ENCODE measurements at regions not wholly inside any gene's neighbourhood (a gene's known extent, or its start where the extent isn't known, plus 50 kb on each side); places are given as distances from the start of the nearest gene placed in this dataset.

DNA sequence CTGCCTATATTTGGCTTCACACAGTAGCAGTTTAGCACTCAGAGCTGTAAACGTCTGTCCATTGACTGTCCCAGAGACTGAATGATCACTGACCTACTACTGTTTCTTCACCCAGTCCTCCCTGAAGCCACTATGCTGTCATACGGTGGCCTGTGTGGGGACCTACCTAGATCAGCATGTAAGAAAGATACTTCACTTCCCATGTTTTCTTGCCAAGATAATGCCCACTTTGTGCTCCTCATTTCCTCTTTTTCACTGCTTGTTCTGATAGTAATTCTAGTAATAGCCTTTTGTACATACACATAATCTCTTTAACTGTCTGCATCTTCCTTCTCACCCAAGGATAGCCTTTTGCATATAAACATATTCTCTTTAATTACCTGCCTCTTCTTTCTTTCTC lies 109.9 kb upstream of the TIAM2 start:
- no peak for DNase-seq (ENCODE audit: low spot score)

DNA sequence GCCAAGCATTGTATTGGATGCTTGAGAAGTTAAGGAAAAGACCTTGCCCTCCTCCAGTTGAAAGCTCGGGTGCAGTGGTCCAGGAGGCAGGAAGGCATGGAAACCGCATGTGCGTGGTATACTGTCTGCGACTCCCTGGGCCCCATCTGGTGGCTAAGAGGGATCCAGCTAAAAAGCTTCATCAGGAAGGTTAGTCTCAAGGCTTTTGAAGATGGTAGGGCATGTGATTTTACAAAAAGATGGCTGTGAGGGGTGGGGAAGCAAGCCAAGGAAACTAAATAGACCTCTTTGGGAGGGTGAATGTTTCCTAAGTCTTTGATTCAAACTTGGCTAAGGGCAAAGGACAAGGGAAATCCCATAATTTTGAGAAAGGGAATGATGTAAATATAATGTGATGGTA lies 109.1 kb upstream of the TIAM2 start:
- no peak for DNase-seq (ENCODE audit: low spot score)

DNA sequence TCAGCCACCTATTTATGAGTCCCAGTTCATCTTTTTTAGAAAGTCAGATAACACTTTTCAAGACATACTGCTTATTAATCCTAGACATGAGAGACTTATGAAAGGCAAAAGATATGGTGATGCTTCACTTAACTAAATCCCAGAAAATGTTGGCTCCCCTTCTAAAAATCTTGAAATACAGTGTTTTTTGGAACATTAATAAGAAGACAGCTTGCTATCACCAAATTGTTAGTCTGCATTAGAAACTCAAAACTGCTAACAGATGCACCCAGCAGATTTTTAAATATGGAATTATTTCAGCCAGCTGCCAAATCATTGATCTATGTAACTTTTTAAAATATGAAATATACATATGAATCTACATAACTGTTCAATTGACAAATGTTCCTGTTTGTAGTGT lies 108.6 kb upstream of the TIAM2 start:
- DNase-seq (ENCODE audit: low spot score) = no peak

DNA sequence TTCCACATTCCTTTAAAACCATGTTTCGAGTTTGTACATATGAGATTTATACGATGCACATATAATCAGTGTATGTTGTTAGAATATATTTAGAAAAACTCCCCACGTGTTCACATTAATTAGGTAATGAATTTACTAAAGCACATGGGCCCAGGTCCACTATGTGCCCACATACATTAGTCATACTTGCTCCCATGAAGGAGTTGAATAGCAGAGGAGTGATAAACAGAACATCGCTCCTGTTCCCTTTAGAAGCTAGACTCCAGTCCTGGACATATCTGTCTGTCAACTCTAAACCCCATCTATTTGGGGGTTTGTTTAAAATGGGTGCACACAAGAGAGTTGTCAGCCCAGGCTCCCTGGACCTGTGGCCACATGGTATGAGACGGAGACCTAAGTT lies 108.1 kb upstream of the TIAM2 start:
- no peak for DNase-seq (ENCODE audit: low spot score)

DNA sequence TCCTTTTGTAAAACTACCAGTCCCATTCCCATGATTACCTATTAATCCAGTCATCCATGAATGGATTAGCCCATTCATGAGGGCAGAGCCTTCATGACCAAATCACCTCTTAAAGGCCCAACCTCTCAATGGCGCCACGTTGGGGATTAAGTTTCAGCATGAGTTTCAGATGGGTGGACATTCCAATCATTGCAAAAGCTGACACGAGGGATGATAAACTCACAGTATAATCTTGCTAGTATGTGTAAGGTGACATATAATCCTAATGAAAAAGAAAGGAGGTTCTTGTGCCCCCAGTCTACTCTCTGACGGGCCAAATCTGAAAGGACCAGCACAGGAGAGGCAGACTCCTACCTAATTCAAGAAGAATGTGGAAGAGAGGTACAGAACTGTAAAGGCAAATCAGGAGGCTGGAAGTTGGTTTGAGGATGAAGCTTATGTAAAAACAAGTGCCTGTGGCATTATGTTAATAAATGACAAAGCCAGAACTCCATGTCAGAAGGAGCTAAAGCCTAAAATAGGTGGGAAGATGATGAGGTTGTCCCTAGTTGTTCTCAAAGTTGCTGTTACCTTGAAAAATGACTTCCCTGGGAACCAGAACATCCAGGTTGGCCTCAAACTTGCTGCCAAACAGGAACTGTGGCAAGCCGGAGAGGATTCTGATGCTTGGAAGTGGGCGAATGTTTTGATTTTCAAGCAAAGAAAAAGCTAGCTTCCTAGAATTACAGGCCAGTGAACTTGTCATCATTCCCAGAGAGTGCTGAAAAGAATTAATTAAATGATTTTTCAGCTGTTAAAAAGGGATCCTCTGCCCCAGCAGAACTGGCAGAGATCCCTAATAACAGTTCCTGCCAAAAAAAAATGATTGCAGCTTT lies 106.5 kb upstream of the TIAM2 start:
- DNase-seq (ENCODE audit: low spot score) = no peak

DNA sequence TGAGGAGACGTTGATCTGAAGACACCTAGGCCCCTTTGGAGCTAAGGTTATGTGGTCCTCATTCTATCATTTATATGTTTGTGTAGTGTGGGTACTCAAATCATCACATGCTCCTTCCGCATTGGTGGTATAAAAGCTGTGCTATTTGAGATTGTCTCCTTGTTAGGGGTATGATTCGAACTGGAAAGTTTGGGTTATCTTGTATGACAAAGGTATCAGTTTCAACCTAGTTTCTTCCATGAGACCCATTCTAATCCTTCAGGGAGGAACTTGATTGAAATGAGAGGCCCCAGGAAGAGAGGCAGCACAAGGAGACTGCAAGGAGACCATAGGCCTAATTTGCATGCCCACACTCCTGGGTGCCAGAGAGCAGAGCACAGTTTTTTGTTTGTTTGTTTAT lies 104.2 kb upstream of the TIAM2 start:
- no peak for DNase-seq (ENCODE audit: low spot score)

DNA sequence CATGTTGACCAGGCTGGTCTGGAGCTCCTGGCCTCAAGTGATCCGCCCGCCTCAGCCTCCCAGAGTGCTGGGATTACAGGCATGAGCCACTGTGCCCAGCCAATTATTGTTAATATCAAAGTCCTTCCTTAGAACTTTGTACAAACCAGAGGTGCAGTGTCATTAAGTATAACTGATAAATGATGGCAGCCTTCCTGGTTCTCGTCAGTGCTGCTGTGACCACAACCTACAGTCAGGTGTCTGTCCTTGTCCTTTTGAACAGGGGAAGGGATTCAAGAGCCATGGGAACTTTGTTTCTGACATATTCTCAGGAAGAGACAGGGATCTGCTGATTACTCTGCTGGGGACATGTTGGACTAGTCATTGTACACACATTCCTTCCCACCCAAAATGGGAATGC lies 103.2 kb upstream of the TIAM2 start:
- no peak for DNase-seq (ENCODE audit: low spot score)

DNA sequence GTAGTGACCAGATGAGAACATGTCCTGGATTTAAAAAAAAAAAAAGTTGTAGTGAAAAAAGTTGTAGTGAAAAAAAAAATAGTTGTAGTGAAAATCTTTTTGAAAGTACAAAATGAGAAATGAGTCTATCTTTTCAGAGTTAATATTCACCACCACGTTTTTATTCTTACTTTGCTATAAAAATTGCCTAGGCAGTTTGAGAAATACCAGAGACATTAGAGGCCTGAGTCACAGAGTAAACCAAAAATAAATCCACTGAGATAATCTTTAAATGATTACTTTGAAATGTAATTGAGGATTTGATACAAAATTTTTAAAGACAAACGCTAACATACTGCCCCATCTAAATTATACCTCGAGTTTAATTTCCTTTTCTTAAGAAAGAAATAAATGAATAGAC lies 101.2 kb upstream of the TIAM2 start:
- no peak for DNase-seq (ENCODE audit: low spot score)

DNA sequence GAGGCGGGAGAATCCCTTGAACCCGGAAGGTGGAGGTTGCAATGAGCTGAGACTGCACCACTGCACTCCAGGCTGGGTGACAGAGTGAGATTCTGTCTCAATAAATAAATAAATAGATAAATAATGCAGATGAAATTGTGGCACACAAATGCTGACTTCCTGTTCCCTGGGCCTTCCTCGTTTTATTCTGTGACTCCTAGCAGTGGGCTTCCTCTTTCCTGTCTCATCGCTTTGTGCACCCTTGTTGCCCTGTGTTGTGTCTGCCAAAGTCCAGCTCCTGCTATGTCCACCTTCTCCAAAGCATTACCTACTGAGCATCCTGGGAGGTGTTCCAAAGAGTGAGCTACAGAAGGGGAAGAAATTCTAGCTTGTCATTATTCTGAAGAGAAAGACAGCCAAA lies 100.2 kb upstream of the TIAM2 start:
- no peak for DNase-seq (ENCODE audit: low spot score)

DNA sequence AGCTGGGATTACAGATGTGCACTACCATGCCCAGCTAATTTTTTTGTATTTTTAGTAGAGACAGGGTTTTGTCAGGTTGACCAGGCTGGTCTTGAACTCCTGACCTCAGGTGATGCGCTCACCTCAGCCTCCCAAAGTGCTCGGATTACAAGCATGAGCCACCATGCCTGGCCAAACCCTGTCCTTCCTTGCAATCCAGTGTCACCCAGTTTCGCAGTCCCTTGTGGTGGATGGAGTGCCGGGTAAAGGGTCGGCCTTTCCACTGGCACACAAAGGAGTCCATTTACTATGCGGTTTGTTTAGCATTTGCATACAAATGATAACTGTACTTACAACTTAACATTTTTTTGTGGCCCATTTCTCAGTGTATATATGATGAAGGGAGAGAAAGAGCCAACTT lies 99.3 kb upstream of the TIAM2 start:
- DNase-seq (ENCODE audit: low spot score) = no peak

DNA sequence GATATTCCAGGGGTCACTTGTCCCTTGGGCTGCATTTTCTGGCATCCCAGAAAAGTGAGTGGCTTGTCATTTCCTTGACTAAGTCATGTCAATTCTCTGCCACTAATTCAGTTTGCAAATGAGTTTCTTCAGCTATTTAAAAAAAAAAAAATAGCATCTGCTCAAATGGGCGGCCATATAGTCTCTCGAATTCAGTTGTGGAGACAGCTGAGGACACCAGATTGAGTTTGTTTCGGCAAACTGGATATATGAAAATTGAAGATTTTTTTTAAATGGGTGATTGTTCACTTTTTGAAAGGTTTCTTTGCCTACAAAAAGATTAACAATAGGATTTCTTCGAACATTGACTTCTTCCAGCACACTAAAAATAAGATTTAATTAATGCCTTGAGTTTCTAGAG lies 96.3 kb upstream of the TIAM2 start:
- no peak for DNase-seq (ENCODE audit: low spot score)

DNA sequence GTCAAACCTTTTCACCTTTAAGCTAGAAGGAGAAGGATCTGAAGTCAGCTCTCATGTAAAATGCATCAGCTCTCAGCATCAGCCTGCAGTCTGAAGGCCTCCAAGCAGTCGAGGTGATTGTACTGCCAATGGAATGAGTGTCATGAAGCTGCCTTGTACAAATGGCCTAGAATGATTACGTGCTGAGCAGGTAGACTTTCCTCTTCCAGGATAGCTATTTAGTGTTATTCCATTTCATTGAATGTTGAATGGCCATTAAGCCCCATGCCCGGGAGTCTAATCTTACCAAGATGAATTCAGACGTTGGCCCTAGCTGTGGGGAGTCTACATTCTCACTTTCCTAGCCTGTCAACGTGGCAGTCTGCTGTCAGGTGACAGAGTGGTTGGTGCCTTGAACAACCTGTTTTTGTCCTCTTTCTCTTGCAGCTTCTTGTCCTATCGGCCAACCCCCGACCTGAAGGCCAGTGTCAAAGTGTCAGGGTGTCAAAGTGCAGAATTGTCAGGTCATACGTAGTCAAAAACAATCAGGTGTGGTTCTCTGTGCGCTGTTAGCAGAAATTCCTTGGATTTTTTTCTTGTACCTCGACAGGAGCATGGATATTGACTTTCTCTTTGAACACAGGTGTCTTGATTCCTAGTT lies 95.2 kb upstream of the TIAM2 start:
- DNase-seq (ENCODE audit: low spot score) = no peak

DNA sequence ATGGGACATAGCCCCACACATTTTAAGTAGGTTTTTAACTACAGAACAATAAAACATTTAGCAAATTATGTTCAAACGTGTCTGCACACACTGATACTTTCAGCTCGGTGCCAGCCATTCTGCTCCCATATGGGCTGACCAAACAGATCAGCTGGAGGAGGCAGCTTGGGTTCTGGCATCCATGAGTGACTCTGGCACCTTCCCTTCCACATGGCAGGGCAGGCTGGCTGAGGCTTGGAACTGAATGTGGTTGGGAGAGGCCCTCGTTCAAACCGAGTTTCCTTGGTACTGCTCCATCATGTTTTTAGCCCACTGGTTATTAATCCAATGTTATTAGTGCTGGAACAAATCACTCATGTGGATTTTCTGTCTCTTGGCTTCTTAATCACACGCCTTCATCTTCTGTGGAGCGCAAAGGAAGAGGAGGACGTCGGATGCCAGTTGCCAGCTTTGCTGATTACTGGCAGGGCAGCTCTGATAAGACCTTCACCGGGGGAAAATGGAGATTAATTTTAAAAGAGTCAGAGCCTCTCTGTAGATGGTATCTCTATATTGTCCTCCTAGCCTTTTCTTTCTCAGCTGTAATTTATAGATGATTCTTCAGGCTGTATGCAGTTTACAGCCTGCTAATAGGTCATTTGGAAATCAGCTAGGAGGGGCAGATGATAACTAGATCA lies 93.1 kb upstream of the TIAM2 start:
- DNase-seq (ENCODE audit: low spot score) = peak; percentile 35

DNA sequence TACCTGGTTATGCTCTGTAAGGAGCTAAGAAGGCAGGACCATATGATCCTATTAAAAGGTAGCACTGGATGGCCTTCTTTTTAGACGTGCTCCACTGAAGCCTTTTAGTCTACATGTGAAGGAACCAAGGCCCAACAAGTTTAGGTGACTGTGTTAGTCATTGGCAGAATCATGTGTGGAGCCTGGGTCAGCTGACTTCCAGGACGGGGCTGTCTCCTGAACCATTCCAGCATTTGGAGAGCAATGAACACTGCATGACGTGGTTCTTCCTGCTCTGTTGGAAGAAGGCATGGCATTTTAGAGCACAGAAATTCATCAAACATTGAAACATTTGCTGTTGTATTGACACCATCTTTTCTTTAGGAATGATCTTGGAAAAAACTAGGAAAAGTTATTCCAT lies 87.8 kb upstream of the TIAM2 start:
- no peak for DNase-seq (ENCODE audit: low spot score)

DNA sequence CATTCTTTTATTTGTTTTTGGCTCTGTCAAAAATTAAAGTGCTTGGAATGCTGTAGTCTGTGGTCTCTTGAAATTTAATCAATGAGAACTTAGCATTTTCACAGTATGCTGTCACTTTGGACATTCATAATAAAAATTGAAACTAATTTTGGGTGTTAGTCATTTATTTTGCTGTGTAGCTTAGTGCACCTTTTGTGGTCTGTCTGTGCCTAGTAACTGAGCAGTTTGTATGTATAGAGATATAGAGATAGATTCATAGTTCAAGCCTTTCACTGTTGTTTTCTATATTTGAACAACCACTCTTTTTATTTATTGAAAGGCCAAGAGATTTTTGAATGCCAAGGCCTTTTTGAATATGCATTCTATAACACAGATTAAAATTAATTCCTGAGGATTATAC lies 86.4 kb upstream of the TIAM2 start:
- no peak for DNase-seq (ENCODE audit: low spot score)

DNA sequence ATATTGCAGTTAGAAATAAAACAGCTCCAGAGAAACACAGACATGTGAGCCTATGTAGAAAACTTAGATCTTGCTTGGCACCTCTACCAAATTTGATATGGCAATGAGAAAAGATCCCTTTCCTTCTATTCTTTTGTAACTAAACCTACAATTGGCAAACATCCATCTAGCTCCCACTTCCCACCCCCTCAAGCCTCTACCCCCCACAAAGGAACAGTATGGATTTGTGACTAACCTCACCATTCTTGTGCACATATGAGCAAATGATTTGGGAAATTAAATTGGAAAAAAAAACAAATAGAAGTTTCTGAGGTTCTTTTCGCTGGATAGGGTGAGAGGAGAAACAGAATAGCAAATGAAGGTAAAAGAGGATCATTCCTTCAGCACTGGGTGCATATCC lies 85.8 kb upstream of the TIAM2 start:
- DNase-seq (ENCODE audit: low spot score) = no peak

DNA sequence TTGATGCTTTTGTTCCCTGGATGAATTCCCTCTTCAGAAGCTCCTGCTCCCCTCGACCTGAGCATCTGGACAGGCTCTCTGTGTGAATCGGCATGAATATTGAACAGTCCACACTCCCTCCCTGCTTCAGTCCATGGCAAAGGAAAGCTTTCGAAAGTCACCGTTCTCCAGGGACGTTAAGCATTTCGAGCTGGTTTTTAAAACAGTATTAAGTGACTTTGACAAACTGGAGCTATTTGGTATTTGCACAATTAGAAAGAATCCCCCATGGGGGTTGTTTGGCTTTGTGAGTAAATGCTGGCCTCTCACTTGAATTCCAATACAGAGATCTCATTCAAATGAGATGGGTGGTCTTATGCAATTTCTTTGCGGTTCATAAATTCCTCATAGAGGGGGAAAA lies 85.3 kb upstream of the TIAM2 start:
- DNase-seq (ENCODE audit: low spot score) = no peak

DNA sequence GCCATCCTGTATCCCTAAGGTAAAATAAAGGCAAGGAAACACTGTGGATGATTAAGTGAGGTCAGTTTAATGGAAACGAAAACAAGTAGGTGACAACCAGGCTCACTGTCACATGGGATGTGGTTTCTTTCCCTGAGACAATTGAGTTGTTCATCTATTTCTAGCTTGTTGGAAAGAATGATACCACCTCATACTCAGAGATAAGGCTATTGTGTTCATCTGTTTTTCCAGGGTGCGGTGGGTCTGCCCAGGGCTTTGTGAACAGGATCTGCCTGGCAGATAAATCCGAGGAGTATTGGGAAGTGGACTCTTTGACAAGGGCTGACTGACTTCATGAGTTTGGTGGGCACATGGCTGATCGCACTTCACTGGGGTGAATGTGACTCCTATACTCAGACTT lies 80.8 kb upstream of the TIAM2 start:
- DNase-seq (ENCODE audit: low spot score) = no peak

DNA sequence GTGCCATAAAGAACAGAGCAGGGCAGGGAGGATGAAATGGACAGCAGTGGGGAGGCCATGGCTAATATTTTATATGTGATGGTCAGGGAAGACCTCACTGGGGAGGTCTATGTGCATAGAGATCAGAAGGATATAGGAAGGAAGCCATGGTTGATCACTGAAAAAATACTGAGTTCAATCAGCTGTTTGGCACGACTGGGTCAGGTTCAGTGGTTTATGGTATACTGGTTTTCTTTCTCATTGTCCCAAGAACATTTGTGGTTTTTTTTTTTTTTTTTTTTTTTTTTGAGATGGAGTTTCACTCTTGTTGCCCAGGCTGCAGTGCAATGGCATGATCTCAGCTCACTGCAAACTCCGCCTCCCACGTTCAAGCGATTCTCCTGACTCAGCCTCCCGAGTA lies 78.3 kb upstream of the TIAM2 start:
- no peak for DNase-seq (ENCODE audit: low spot score)

DNA sequence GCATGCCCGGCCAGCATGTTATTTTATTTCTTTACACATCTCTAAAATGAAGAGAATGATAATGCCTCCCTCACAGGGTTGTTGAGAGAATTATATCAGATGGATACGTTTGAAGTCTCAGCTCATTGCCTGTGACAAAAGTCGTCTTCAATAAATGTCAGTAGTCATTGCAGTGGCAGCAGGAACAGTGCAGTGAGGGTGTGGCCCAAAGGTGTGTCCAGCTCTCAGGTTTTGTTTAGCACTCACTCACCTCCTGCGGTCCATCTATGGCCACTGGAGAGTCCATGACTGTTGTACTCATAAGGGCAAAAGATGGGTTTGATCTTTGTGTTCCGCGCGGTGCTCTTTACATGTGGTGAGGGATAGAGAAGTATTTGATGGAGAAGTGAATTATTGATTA lies 77.2 kb upstream of the TIAM2 start:
- DNase-seq (ENCODE audit: low spot score) = no peak

DNA sequence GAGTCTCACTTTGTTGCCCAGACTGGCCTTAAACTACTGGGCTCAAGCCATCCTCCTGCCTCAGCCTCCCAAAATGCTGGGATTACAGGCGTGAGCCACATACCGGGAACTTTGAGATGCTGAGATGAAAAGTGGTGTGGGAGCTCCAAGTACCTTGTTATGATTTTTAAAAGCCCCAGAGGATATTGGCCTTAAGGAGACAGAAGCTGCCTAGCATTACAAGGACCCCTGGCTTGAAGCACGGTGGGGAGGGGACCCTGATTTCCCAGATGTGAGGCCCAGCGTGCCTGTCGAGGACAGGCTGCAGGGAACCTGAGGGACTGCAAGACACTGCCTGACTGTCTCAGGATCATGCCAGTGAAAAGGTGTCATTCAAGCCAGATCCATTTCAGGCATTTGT lies 75.3 kb upstream of the TIAM2 start:
- no peak for DNase-seq (ENCODE audit: low spot score)

DNA sequence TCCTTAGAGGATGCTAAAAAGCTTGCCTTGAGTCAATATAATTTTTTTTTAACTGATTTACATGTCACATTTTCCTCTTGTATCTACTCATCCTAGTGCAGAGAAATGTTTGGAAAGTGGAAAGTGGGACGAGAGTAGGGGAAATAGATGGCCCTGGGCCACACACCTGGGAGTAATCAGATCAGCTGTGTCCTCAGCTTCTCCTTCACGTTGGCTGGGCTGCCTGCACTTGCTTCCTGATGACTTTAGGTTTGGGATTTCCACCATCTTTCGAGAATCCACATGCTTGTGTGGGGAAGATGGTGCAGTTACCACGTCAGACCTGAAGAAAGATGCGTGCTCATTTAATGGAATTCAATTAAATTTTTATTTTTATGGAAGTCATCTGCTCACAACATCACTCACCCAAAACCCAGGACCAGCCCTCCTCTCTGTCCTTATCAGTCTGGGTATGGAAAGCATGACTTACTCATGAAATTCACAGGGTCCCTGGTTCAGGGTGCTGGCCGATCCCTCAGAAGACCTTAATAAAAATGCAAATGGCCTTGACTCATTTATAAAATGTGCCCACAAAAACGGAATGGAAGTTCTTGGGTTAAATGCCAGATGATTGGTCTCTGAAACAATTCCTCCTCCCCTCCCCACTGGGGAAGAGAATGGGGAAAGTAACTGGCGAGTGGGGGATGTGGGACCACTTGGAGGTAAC lies 74.5 kb upstream of the TIAM2 start:
- DNase-seq (ENCODE audit: low spot score) = no peak
